GM12872 (cell line): ENCODE measurements at regions not wholly inside any gene's neighbourhood (a gene's known extent, or its start where the extent isn't known, plus 50 kb on each side); places are given as distances from the start of the nearest gene placed in this dataset.

Source experiments
- CTCF ChIP-seq: IDR thresholded peaks from 3 replicates; pipeline ENCODE4 v1.5.1; 2011; ENCODE audit warnings: low read depth, mild to moderate bottlenecking, low read length, moderate library complexity; ENCODE audit not compliant: insufficient read depth

GRCh38 chr12:67001251-67001650 lies 267.9 kb upstream of the CAND1 start:
- TF ChIP-seq CTCF: no peak

GRCh38 chr12:67002720-67003119 lies 266.4 kb upstream of the CAND1 start:
- no peak for TF ChIP-seq CTCF

- no peak for TF ChIP-seq CTCF
Observed at GRCh38 chr12:67006610-67007009, 262.5 kb upstream of the CAND1 start.

- no peak for TF ChIP-seq CTCF
Observed at GRCh38 chr12:67014642-67015041, 254.5 kb upstream of the CAND1 start.

- TF ChIP-seq CTCF: no peak
Observed at GRCh38 chr12:67018105-67018504, 251.1 kb upstream of the CAND1 start.

- TF ChIP-seq CTCF: no peak
Observed at GRCh38 chr12:67019070-67019469, 250.1 kb upstream of the CAND1 start.

GRCh38 chr12:67025543-67026114 lies 243.5 kb upstream of the CAND1 start:
- TF ChIP-seq CTCF: peak; percentile 73; the same call in 2 of the 3 replicates
